HG02571 (cell line): ENCODE measurements at regions not wholly inside any gene's neighbourhood (a gene's known extent, or its start where the extent isn't known, plus 50 kb on each side); places are given as distances from the start of the nearest gene placed in this dataset.

Source experiments
- ATAC-seq: cut with Tn5 transposase; IDR thresholded peaks from one replicate; pipeline ENCODE4 v1.9.1; 2021; ENCODE audit warnings: mild to moderate bottlenecking, moderate library complexity; ENCODE audit not compliant: unreplicated experiment

DNA sequence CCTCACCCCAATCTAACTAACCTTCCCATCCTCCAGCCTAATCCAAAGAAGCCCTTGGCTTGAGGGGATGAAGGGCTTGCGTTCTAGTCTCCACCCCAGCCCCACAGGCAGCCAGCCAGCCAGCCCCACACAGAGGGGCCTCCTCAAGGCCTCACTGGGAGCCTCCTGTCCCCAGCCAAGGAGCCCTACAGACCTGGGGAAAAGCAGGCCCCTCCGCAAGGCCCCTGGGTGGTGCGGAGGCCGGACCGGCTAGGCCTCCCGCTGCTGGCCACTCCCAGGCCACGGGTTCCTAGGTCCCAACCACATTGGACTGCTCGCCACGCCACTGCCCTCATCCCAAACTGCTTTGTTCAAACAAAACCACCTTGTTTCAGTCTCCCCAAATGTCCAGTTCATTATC lies 78.0 kb downstream of the ZIC5 start:
- ATAC-seq = no peak

DNA sequence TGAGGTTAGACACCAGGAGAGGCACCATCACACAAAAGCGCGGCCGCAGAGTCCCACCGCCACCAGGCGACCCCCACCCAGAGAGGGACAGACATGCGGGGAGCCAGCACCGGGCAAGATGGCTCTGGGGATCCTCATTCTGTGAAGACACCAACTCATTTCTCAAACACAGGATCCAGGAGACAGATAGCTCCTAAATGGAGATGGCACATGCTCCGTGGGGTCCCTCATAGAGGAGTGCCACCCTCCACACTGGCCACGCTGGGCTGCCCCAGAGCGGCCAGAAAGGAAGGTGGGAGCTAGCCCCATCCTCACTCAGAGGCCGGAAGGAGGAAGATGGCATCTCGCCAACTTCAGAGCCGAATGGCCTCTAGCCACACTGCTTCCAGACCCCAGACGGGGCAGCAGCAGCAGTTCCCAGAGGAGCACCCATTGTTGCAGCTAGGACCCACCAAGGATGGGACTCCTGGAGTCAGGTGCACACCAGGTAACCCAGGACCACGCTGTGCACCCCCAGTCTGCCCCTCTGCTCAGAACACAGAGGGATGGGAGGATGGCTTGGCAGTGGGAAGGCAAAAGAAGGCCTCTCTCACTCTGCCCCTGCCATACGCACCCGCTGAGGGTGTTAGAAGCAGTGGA lies 78.6 kb downstream of the ZIC5 start:
- ATAC-seq = no peak

DNA sequence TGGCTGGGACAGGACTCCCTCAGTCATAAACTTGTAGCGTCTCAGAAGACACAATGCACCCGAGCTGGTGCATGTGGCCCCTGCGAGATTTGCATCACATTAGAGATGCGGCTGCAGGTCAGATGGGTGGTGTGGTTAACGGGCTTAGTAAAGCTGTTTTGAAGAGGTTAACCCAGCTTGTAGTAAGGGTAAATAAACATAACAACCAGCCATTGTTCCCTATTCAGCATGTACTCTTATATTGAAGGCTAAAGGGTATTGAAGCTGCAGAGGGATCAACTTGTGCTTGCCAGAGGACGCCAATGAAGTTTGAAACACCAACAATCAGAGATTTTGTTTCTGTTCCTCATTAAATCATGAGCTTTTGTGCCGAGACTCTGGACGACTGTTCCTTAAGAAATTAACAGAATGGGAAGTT lies 79.4 kb downstream of the ZIC5 start:
- no peak for ATAC-seq

DNA sequence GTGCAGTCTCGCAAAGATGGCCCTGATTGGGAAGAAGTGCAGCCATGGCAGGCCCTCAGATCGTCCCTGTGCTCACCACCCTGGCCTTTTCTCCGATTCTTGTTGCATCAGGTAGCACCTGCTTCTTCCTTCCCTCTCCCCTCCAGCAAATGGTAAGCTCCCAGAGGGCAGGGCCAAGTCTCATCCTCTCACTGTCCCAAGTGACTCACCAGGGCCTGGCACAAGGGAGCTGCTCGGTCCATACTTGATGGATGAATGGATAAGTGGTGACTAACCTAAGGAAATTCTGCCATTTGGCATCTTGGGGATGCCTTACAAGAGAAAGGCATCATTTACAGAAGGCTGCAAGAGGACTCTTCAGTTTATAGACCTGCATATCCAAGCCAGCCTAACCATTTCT lies 84.9 kb downstream of the ZIC5 start:
- ATAC-seq = no peak

DNA sequence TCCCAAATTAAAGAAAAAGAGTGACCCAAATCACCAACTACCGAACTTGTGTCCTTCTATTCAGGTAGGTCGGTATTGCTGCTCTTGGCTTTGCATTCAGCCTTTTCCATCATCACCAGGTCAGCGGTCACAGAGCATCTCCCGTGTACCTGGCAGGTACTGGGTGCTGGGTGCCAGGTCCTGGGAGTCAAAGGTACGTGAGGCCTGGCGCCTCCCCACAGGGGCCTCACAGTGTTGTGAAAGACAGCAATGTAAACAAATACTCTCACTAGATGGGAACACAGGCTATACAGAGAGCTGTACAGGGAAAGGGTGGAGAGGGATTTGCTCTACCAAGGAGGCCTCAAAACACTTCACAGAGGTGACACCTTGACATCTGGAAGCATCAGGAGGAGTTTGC lies 86.7 kb downstream of the ZIC5 start:
- ATAC-seq = no peak

DNA sequence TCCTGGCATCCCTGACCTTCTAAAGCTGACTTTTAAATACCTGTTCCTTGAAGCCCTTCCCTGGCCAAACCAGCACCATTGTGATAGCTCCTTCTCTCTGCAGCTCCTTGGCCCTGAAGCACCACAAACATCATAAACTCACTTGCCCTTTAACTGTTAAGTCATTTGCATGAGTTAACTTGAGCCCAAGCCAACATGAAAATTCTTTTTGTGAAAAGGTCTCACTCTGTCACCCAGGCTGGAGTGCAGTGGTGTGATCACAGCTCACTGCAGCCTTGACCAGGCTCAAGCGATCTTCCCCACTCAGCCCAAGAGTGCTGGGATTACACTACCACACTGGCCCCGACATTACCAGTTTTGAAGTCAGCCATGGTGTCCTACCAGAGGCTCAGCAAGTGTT lies 87.8 kb downstream of the ZIC5 start:
- ATAC-seq = no peak

DNA sequence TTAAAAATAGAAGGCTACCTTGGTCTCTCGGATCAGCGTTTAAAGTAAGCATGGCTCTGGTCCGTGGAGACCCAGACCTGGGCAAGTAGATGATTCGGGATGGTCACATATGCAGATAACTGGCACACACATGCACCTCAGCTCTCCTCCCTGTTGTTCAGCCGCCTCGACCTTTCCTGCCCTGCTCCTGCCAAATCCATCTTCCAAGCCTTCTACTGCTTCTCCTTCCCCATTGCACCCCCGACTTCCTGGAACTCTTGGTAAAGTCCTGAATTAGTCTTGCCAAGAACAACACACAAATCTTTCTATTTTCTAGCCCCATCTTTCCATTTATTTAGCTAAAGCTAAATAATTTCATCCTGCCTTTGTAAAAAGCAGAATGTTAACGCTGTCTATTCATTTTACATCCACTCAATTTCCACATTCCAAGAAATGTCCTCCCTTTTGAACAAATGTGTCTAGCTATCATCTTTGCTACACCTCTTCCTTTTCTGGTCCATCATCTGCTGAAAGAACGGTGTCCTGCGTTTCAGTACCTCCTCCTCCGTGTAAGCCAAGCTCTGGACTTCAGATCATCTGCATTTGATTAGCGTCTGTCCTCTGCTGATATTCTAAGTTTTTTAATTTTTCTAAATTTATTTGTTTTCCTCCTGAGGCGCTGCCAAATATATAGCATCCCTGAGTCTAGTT lies 92.5 kb downstream of the ZIC5 start:
- no peak for ATAC-seq

DNA sequence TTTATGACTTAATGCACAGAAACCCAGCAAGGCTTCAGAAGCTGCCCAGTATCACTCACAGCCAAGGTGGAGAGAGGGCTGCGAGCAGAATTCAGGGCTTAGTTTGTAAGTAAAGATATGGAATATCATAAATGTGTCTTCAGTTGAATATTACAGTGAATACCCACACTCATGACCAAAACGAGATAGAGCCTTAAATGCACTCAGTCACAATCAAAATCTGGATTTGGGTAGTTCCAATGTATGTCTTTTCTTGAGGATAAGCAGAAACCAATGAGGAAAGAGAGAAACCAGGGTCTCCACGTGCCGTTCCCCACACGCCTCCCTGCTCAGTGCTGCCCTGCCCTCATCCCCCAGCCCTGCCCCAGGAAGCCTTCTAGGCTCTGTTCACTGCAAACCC lies 94.9 kb downstream of the ZIC5 start:
- ATAC-seq = no peak

DNA sequence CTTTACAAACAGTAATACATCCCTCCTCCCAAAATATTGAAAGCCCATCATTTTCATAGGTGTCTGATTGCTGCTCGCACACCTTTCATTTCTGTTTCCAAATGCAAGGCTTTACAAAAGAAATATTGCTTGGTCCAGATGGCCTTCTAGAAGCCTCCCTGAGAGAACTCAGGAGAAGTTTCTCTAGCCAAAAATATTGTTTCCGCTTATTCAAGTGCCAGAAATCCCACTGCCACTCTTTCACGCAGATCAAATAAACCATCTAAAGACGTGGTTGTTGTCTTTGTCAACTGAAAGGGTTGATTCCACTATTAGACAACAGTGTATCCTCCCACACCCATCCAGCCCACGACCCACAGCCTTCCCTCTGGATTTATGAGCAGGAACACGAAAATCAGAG lies 96.2 kb downstream of the ZIC5 start:
- ATAC-seq = no peak

DNA sequence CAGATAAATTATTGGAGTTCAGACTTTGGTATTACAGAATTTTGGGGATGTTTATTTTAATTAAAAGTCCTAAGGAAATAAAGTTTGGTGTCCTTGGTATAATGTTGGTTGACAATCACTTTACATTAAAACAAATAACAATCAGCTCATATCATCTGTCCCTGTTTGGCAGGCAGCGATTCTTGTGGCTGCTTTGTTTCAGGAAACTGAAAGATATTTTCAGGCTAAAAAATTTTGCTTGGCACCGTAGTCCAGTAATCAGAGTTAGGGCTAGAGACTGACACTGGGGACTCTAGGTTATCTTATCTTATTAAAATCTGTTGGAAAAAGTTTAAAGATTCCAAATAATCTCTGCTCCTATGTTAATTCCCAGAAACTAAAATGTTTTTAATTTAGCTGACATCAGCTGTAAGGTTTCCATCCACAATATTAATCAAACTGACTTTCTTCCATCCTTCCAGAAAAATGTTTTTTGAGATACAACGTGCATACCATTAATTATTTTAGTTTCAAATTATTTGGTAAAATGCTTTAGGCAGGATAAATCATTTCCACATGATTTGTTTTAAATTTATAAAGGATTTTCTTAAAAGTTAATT lies 97.6 kb downstream of the ZIC5 start:
- no peak for ATAC-seq

DNA sequence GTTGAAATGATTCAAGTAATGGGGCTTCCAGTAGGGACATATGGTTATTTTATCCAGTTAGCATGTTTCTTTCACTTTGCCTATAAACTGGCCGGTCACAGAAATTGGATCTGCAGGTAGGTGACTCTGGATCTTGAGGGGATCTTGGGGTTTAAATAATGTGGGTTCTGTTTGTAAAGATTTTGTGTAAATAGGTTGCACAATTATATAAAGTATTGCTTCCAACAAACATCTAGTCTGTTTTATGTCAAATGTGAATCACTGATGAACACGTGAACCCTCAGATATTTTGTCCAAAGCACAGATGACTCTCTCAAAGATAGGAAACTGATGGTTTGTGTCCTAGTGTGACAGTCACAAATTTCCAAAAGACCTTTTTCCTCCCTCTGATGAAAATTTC lies 98.4 kb downstream of the ZIC5 start:
- ATAC-seq = no peak

DNA sequence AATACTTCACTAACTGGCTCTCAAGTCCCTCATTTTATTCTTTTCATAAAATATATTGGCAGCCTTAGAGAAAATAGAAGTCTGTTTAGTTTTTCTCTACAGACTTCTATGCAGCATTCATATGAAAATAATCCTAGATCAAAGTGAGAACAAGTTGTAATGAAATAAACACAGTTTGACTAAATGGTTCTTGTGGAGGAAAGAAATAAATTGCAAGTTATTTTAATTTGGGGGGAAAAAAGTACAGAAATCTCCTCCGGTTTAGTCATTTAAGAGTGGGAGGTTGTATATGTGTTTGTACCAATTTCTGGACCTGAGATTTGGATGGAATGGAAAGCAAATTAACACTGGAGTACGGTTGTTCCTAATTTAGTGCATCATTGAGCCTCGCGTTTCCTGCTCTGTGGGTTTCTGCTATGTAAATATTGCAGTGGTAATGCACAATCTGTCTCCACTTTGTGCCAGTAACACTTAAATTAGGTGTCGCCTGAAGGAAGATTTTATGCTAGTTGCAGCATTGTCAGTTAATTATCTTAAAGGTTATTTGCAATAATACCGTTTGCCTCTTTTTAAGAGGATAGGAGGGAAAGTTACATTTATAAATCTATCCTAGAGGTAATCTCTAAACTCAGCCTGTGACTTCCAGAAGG lies 100.2 kb downstream of the ZIC5 start:
- no peak for ATAC-seq

DNA sequence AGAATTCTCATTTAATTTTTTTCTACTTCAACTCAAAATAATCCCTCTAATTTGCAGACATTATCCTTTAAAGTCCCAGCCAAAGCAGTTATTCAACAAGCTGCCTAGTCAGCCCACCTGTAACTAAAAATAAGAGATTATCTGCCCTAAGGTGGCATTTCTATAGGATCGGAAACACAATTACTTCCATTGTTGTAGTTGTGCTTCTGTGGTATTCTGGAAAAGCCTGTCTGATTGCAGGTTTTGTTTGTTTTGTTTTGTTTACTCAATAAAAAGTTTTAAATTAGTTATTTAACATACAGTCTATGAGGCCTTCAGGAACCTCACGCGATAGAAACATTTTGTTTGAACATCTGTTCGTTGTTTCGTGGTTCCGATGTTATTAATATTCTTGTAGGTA lies 101.0 kb downstream of the ZIC5 start:
- no peak for ATAC-seq

DNA sequence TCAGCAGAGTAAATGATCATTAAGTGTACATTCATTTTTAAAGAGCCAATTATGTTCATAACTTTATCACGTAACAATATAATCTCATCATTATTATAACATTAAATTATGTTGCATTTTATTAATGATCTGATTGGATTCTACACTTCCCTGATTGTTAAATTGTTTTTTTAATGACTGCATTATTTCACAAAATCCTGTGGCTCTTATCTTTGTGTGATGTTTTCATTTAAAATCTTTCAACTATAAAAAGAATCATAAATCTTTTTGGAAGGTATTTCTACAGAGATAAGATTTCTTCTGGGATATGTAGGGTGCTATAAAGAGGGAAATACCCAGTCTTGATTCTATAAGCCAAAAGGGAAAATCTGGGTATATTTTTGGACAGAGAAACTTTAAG lies 101.7 kb downstream of the ZIC5 start:
- no peak for ATAC-seq

DNA sequence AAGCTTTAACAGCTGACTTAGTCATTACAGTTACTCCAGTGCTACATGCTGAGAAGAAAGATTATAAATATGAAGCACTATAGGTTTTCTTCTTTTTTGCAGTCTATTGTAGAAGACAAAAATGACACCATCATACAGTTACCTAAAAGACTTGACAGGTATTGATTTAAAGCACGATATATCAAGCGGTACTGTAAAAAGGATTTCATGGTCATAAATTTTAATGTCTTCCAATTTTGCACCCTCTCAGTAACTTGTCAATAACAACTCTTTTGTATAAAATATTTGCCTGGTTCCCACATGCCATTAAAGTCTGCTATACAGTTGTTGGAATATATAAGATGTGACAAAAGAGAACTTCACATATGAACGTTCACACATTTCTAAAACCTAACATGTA lies 102.8 kb downstream of the ZIC5 start:
- no peak for ATAC-seq

DNA sequence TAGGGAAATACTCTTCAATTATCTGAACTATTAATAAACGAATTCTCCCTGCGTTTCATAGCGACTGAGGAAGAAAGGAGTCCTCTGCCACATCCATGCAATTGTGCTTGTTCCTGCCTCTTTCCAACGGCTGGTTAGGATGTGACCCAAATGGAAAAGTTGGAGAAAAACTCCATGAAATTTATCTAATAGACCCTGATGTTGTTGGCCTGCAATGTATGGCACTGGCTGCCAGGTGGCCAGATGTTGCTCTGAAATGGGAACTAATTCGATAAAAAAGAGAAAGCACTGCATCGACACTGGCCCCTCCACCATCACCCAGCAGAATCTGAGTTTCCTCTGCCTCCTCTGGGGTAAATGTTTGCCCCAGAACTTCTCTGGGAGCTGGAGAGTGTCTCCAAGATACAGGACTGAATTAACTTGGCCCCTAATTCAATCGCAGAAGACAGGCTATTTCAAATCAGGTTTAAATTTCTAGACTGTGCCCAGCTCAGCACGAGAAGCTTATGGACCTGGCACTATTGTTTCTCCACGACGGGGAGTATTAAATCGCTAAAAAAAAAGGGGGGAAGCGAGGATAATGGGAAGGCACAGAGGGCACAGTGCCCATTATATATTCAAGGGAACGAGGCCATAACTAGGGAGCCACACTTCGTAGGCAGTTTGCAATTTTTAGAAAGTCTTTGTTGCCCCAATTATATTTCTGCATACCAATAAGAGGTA lies 103.9 kb downstream of the ZIC5 start:
- no peak for ATAC-seq

DNA sequence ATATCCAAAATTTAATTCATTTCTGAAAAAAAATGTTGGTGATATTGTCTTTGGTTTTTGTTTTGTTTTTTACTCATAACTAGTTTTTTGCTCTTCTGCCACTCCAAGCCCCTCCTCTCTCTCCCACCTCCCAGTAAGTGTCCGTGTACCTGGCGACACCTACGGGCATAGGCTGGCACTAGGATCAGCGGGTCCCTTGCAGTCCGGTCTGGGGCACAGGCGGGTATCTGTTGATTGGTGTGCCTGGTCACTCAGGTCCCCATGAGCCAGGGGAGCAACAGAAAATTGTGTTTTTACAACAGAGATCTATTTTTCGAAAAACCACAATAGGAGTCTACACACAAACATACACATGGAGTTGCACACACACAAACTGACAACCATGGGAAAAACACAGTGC lies 104.8 kb downstream of the ZIC5 start:
- no peak for ATAC-seq

DNA sequence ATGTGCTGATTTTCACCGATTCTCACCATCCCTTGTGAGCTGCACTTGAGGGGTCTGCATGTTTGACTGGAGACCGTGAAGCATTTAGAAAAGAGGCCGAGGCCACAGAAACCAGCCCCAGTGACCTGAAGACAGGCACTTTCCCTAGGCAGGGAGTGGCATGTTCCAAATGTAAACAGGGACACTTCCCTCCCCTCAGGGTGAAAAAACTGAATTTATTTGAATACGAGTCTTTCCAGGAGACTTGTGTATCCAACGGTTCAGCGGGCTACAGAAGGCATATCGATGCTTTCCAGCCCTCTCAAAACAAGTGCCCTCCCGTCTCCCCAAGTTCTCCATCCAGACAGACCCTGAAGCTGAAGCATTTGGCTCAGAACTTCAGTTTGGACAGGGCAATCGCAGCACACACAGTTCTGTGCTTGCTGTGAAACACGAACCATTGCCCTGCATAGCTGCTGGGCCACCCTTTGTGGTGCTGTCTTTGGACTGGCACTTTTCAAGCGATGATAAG lies 106.1 kb downstream of the ZIC5 start:
- ATAC-seq = no peak

DNA sequence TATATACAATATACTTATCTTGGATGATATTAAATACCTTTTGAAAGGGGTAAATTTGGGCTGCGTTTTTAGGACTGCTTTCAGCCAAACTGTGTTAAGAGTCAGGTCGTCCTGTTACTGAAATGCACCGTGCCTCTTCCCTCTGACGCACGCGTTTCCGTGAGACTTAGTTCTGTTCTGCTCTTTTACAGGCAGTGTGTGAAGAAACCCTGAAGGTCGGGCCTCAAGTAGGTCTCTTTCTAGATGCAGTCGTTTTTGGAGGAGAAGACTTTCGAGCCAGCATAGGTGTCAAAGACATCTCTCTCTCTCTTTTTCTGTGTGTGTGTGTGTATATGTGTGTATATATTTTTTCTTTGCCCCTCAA lies 107.0 kb downstream of the ZIC5 start:
- ATAC-seq = no peak

DNA sequence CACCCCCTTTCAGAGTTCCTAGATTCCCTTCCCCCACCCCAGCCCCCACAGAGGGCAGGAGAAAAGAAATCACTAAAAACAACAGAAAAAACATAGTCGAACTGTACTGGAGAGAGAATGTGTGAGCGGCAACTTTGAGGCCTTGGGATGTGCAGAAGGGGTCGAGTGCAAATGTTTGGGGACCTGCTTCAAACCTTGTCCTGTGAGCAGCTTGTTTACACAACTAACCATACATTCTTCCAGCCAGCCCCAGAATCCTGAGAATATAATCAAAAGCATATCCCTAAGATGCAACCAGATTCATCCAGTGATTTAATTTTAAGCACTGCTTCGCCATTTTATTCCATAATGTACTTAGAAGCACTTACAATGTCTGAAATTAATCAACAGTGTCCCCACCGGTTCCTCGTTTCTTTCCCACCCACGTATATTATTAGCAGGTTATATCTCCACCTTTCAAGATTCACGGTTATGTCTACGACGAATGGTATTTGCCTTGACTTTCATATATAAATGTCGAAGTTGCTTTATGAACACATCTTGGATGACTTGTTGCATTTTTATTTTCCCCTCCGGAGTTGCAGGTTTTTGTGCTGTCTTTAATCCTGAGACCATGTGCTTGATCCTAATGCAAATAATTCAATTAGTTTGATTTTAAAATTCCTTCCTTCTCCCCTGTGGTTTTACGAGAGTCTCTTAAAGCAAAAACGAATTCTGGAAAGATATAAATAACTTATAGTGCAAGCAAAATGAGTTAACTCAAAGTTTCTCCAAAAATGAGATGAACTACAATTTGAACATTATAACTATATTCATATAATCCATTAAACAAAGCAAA lies 107.6 kb downstream of the ZIC5 start:
- no peak for ATAC-seq
